HK-2 (cell line): ENCODE measurements at regions not wholly inside any gene's neighbourhood (a gene's known extent, or its start where the extent isn't known, plus 50 kb on each side); places are given as distances from the start of the nearest gene placed in this dataset.
"Not testable (repeated sequence)": the region's sequence is repeated elsewhere in the genome, so short reads cannot be mapped to it uniquely, and the experiment has no call there.

Source experiments
- DNase-seq: peaks from one replicate; pipeline ENCODE4 v3.0.0-alpha.2; 2018; ENCODE audit not compliant: unreplicated experiment

GRCh38 chr2:125593036-125593435, 1062.9 kb upstream of the GYPC start:
- no peak for DNase-seq

DNA sequence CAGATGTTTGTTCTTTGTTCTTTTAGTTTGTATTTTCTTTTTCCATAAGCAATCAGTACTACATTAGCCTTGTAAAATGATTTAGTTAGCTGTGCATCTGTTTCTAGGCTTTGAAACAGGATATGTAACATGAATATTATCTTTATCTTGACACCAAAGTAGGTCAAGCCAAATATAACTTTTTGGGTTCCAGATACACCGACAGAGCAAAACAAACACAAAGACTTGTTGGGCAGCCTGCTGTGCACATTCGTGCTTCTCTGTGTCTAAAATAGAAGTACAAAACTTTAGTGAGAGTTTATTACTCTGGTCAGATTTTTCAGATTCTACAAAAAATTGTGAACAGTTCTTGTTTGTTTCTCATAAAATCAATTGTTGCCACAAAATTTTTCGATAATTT, 1059.3 kb upstream of the GYPC start:
- DNase-seq = no peak

DNA sequence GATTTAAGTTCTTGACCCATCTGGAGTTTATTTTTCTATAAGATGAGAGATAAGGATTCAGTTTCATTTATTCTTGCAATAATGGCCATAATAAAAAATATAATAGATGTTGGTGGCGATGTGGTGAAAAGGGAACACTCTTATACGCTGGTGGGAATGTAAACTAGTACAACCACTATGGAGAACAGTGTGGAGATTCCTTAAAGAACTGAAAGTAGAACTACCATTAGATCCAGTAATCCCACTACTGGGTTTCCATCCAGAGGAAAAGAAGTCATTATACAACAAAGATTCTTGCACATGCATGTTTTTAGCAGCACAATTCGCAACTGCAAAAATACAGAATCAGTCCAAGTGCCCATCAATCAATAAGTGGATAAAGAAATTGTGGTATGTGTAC, 1040.5 kb upstream of the GYPC start:
- no peak for DNase-seq

GRCh38 chr2:125630377-125630776, 1025.6 kb upstream of the GYPC start:
- no peak for DNase-seq

DNA sequence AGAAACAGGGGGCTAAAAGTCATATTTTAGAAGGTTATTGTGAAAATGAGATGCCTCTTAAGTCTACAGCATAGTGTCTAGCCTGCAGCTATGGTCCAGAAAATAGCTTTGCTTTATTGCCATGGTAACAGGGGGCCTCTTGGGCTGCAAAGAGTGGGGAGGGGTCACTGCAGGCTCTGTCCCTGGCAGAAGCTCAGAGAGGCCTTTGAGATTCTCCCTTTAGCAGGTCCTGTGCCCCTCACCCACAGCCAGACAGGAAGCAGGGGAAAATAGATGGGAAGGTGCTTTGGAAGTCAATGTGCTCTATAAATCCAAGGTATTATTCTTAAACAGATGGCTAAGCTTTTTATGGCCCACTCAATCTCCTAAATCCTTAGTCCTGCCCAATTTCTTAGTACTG, 1021.3 kb upstream of the GYPC start:
- DNase-seq = no peak

DNA sequence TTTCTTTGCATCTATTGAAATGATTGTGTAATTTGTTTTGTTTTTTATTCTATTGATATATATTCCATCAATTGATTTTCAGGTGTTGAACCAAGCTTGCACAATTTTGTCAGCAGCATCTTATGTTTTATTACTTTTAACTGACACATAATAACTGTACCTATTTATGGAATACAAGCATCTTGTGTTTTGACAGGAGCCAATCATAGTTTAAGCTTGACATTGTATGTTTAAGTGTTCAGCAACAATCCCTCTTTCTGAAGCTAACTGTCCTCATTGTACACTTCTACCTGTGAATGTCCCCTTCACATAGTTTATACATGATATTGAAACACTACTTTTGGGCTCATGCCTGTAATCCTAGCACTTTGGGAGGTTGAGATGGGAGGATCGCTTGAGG, 1017.6 kb upstream of the GYPC start:
- DNase-seq = no peak

GRCh38 chr2:125642032-125642431, 1013.9 kb upstream of the GYPC start:
- no peak for DNase-seq

GRCh38 chr2:125643128-125643527, 1012.8 kb upstream of the GYPC start:
- DNase-seq = no peak

- DNase-seq = no peak
These were observed 1012.4 kb upstream of the GYPC start for GRCh38 chr2:125643585-125643984.

- DNase-seq = no peak
These were observed 1011.7 kb upstream of the GYPC start for GRCh38 chr2:125644257-125644656.

DNA sequence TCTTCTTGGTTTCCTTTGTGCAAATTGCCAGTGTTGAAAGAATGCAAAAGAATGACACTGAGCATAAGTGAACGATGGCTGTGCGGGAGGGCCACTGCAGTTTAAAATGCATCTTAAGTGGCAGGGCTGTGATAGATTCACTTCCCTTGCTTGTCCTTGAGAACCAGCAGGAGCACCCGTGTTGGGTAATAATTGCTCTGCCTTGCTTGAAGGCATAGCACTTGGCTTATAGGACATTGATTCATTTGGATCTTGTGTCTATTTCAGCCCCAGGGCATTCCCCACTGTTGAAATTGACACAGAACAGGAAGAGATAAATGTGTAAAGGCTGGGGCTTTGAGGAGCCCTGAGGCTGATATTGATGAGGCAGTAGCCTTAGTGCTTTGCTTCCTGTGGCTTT, 1003.7 kb upstream of the GYPC start:
- DNase-seq = no peak

- no peak for DNase-seq
These were observed 1001.7 kb upstream of the GYPC start for GRCh38 chr2:125654226-125654625.

- DNase-seq = no peak
These were observed 999.8 kb upstream of the GYPC start for GRCh38 chr2:125656190-125656589.

DNA sequence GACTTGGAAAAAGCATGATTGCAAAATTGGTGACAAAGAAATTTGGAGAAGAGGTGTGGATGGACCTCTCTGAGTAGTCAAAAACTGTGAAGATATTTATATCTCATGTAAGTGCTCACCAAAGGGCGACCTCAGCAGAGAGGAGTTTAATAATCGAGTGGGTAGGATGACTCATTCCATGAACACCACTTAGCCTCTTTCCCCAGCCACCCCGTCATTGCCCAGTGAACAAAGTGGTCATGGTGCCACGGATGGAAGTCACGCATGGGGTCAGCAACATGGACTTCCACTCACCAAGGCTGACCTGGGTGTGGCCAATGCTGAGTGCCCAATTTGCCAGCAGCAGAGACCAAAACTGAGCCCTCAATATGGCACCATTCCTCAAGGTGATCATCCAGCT, 997.4 kb upstream of the GYPC start:
- no peak for DNase-seq

GRCh38 chr2:125660369-125660768, 995.6 kb upstream of the GYPC start:
- not testable (repeated sequence) for DNase-seq

GRCh38 chr2:125667630-125668029, 988.3 kb upstream of the GYPC start:
- no peak for DNase-seq

DNA sequence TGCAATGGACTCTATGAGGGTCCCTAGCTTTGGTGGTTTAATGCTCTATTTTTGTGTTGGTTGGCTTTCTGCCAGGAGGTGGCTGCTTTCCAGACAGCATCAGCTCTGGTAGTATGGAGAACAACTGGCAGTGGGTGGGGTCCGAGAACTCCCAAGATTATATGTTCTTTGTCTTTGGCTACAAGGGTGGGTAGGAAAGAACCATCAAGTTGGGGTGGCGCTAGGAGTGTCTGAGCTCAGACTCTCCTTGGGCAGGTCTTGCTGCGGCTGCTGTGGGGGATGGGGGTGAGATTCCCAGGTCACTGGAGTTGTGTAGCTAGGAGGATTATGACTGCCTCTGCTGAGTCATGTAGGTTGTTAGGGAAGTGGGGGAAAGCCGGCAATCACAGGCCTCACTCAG, 976.1 kb upstream of the GYPC start:
- no peak for DNase-seq

- no peak for DNase-seq
These were observed 975.1 kb upstream of the GYPC start for GRCh38 chr2:125680809-125681208.

DNA sequence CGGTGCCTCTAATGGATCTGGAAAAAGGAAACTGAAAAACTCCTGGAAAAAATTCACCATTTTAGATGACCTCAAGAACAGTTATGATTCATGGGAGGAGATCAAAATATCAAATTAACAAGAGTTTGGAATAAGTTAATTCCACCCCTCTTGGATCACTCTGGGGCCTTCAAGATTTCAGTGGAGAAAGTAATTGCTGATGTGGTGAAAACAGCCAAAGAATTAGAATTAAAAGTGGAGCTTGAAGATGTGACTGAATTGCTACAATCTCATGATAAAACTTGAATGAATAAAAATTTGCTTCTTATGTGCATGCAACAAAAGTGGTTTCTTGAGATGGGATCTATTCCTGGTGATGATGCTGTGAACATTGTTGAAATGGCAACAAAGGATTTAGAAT, 974.4 kb upstream of the GYPC start:
- no peak for DNase-seq

DNA sequence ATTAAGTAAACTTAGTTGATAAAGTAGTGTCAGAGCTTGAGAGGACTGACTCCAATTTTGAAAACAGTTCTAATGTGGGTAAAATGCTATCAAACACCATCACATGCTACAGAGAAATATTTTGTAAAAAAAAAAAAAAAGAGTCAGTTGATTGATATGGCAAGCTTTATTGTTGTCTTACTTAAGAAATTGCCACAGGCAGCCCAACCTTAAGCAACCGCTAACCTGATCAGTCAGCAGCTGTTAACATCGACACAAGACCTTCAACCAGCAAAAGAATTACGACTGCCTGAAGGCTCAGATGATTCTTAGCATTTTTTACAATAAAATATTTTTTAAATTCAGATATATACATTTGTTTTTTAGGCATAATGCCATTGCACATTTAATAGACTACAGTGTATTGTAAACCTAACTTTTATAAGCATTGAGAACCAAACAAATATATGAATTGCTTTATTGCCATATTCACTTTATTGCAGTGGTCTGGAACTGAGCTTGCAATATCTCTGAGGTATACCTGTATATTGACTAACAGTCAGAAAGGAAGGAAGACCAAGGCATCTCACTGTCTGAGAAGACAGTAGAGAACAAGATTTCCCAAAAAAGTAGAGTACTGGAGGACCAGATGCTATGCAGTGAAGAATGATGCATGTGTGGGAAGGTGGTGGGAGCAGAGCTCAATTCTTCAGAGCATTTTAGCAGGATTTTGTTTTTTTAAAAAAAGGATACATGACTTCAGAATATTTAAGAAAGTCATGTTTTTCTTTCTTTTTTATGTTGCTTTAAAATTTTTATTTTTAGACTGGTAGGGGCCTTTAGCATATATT, 973.8 kb upstream of the GYPC start:
- DNase-seq = no peak

- DNase-seq = no peak
These were observed 971.7 kb upstream of the GYPC start for GRCh38 chr2:125684256-125684655.

- DNase-seq = no peak
These were observed 971.0 kb upstream of the GYPC start for GRCh38 chr2:125684932-125685331.

GRCh38 chr2:125696560-125696959, 959.4 kb upstream of the GYPC start:
- no peak for DNase-seq

DNA sequence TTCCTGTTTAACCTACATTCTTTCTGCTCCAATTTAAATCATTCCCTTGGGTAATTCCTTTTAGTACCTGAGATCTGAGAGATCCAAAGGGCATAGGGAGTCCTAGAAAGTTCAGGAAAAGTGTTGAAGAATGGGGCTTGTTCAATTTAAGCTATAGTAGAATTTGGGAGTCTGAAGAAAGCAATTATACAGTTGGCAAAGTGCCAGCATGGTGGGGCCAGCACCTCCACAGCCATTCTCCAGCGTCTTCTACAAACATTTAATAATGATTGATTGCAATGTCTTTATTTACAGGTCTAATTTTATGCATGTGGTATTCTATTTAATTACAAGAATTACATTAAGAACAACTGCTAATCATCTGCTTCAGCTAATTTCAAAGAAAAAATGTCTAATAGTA, 957.7 kb upstream of the GYPC start:
- DNase-seq = no peak
